ENCODE measurements at regions not wholly inside any gene's neighbourhood (a gene's known extent, or its start where the extent isn't known, plus 50 kb on each side); places are given as distances from the start of the nearest gene placed in this dataset.

GRCh38 chr1:208577381-208577905 is 333.3 kb upstream of the PLXNA2 start:
- intact Hi-C loops (cut with micrococcal nuclease), result no loop called here

- intact Hi-C loops (cut with micrococcal nuclease), result no loop called here
These were observed 337.0 kb upstream of the PLXNA2 start for GRCh38 chr1:208581209-208581608.

GRCh38 chr1:208581667-208582066 is 337.5 kb upstream of the PLXNA2 start:
- intact Hi-C loops (cut with micrococcal nuclease), result no loop called here

GRCh38 chr1:208584167-208584755 is 340.1 kb upstream of the PLXNA2 start:
- intact Hi-C loops (cut with micrococcal nuclease), result no loop called here

- intact Hi-C loops (cut with micrococcal nuclease), result no loop called here
These were observed 342.9 kb upstream of the PLXNA2 start for GRCh38 chr1:208587110-208587509.

GRCh38 chr1:208593306-208594006 is 349.3 kb upstream of the PLXNA2 start:
- intact Hi-C loops (cut with micrococcal nuclease), result no loop called here

GRCh38 chr1:208595236-208595635 is 351.1 kb upstream of the PLXNA2 start:
- intact Hi-C loops (cut with micrococcal nuclease), result no loop called here

- intact Hi-C loops (cut with micrococcal nuclease), result no loop called here
These were observed 351.6 kb upstream of the PLXNA2 start for GRCh38 chr1:208595745-208596144.

GRCh38 chr1:208597571-208597970 is 353.4 kb upstream of the PLXNA2 start:
- intact Hi-C loops (cut with micrococcal nuclease), result no loop called here

GRCh38 chr1:208598021-208598420 is 353.8 kb upstream of the PLXNA2 start:
- intact Hi-C loops (cut with micrococcal nuclease), result no loop called here

- intact Hi-C loops (cut with micrococcal nuclease), result no loop called here
These were observed 354.9 kb upstream of the PLXNA2 start for GRCh38 chr1:208599063-208599462.

- intact Hi-C loops (cut with micrococcal nuclease), result no loop called here
These were observed 356.4 kb upstream of the PLXNA2 start for GRCh38 chr1:208600456-208601190.

GRCh38 chr1:208601561-208601960 is 357.4 kb upstream of the PLXNA2 start:
- intact Hi-C loops (cut with micrococcal nuclease), result no loop called here

- intact Hi-C loops (cut with micrococcal nuclease), result no loop called here
These were observed 359.5 kb upstream of the PLXNA2 start for GRCh38 chr1:208603721-208604120.

GRCh38 chr1:208604295-208604694 is 360.1 kb upstream of the PLXNA2 start:
- intact Hi-C loops (cut with micrococcal nuclease), result no loop called here

GRCh38 chr1:208606959-208607358 is 362.8 kb upstream of the PLXNA2 start:
- intact Hi-C loops (cut with micrococcal nuclease), result no loop called here

- intact Hi-C loops (cut with micrococcal nuclease), result no loop called here
These were observed 363.4 kb upstream of the PLXNA2 start for GRCh38 chr1:208607616-208608015.

- intact Hi-C loops (cut with micrococcal nuclease), result no loop called here
These were observed 370.4 kb upstream of the PLXNA2 start for GRCh38 chr1:208614610-208615009.

GRCh38 chr1:208615371-208615770 is 371.2 kb upstream of the PLXNA2 start:
- intact Hi-C loops (cut with micrococcal nuclease), result no loop called here

- intact Hi-C loops (cut with micrococcal nuclease), result no loop called here
These were observed 372.6 kb upstream of the PLXNA2 start for GRCh38 chr1:208616776-208617175.

- intact Hi-C loops (cut with micrococcal nuclease), result no loop called here
These were observed 384.1 kb upstream of the PLXNA2 start for GRCh38 chr1:208628022-208628914.

Data from T-helper 2 cell treated with Interferon-gamma antibody and Interleukin-4, amounts not matched to agents 100 ng/mL and 5 ng/mL, for 36 hours (primary cell).